Naive thymus-derived CD8-positive, alpha-beta T cell (primary cell): ENCODE measurements at regions not wholly inside any gene's neighbourhood (a gene's known extent, or its start where the extent isn't known, plus 50 kb on each side); places are given as distances from the start of the nearest gene placed in this dataset.
A peak's percentile ranks its signal among the peaks of the same experiment; 100 is the strongest.

ENCODE experiments used
- ATAC-seq, 2 donors: fragments of 150-1000 bp; cut with Tn5 transposase in 1 of 2; sonication (Bioruptor Pico), chemical (Tn5 transposase) in 1 of 2; 1 replicate in 1 of 2; 2 replicates in 1 of 2; pipeline ENCODE4 v1.10.0; 2021; ENCODE audit warnings: mild to moderate bottlenecking in 2 of 2, moderate library complexity in 2 of 2
- POLR2A ChIA-PET: fragments of 350-600 bp; sonication (Branson Sonifier 250); formaldehyde crosslinking; loops from one replicate; lab custom pipeline; 2021; ENCODE audit warnings: antibody characterized with exemption; lab: Charles Lee
- DNase-seq, 10 donors: peaks; one replicate each; pipeline versions ENCODE4 v3.0.0 to v3.0.0-alpha.2; 2020 to 2022
- H3K27ac Mint-ChIP-seq, 10 donors: one replicate each; pipeline ENCODE4 v1.8.0; 2020 to 2022; ENCODE audit warnings: mild to moderate bottlenecking in 10 of 10, mixed read lengths in 10 of 10, moderate library complexity in 4 of 10, inconsistent platforms in 1 of 10
- H3K27me3 Mint-ChIP-seq, 5 donors: one replicate each; pipeline ENCODE4 v1.8.0; 2021 to 2022; ENCODE audit warnings: mixed read lengths in 5 of 5
- H3K36me3 Mint-ChIP-seq, 3 donors: one replicate each; pipeline ENCODE4 v1.8.0; 2020 to 2022; ENCODE audit warnings: mixed read lengths in 3 of 3, mild to moderate bottlenecking in 2 of 3, inconsistent platforms in 1 of 3
- H3K4me1 Mint-ChIP-seq, 4 donors: one replicate each; pipeline ENCODE4 v1.8.0; 2021 to 2022; ENCODE audit warnings: mixed read lengths in 4 of 4
- H3K4me3 Mint-ChIP-seq, 10 donors: one replicate each; pipeline ENCODE4 v1.8.0; 2020 to 2022; ENCODE audit warnings: mild to moderate bottlenecking in 10 of 10, mixed read lengths in 10 of 10, moderate library complexity in 6 of 10, inconsistent platforms in 1 of 10
- H3K9me3 Mint-ChIP-seq, 9 donors: one replicate each; pipeline ENCODE4 v1.8.0; 2020 to 2022; ENCODE audit warnings: mixed read lengths in 9 of 9, mild to moderate bottlenecking in 3 of 9, inconsistent platforms in 1 of 9, moderate library complexity in 1 of 9

- Mint-ChIP-seq H3K27ac (peak overlapping the region in 1 of 10 donors; percentile 60), H3K9me3 (no peaks in the 10 kb centered on the region), H3K4me1 (peaks cover 0 to 2% (median under 1%) of the 10 kb centered on the region in 4 donors), H3K27me3 (no peaks in the 10 kb centered on the region), H3K36me3 (no peaks in the 10 kb centered on the region), H3K4me3 (no peak overlapping the region)
- POLR2A ChIA-PET = no interaction called here
- ATAC-seq (no peak), DNase-seq (no peak)
Measured at GRCh38 chr15:70217226-70218160, 119.8 kb upstream of the TLE3 start.

DNA sequence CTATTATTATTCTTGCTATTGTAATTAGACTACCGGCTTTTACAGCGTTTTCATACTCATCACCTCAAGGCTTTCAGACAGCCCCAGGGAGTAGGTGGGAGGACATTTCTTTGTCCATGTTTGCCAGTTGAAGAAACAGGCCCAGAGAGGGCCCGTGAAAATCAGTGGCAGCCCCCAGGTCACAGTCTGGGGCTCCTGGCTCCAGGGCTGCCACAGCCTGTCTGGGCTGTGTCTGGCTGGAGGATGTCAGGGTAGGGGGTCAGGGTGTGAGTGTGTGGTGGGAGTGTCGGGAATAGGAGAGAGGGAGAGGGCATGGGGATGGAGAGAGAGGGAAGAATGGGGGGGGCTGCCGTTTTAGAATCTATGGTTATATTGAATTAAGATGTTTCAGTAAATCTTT is 118.2 kb upstream of the TLE3 start:
- Mint-ChIP-seq H3K4me1 (peaks cover 0 to 2% (median 0%) of the 10 kb centered on the region in 4 donors), H3K36me3 (no peaks in the 10 kb centered on the region), H3K27ac (peak overlapping the region in 1 of 10 donors; percentile 15), H3K27me3 (no peaks in the 10 kb centered on the region), H3K4me3 (no peak overlapping the region), H3K9me3 (no peaks in the 10 kb centered on the region)
- ATAC-seq (no peak), DNase-seq (no peak)
- POLR2A ChIA-PET = no interaction called here

GRCh38 chr15:70214941-70215635 is 117.4 kb upstream of the TLE3 start:
- Mint-ChIP-seq H3K9me3 (no peaks in the 10 kb centered on the region), H3K36me3 (no peaks in the 10 kb centered on the region), H3K4me1 (peaks cover 0 to 2% (median 0%) of the 10 kb centered on the region in 4 donors), H3K27ac (no peak overlapping the region), H3K27me3 (peaks cover 0 to 4% (median 0%) of the 10 kb centered on the region in 5 donors), H3K4me3 (no peak overlapping the region)
- POLR2A ChIA-PET = no interaction called here
- ATAC-seq = no peak
- DNase-seq = no peak

GRCh38 chr15:70214276-70214675 is 116.6 kb upstream of the TLE3 start:
- DNase-seq = no peak

DNA sequence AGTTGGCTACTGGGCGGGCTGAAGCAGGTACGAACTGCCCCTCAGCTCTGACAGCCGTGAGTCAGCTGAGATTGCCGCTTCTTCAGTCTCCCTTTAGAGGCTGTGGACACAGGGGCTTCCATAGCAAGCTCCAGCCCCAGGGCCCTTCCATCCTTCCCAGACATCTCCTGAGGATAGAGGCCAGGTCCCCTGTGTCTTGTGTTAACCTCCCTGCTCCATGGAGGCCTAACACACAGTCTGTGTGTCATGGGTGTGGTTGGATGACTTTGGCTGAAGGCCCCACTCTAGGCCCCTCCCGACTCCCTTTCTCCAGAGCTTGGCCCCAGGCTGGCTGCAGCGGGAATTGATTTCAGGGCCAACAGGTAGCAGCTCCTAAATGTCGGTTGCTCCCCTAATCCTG is 116.1 kb upstream of the TLE3 start:
- no peaks in the 10 kb centered on the region for H3K36me3 Mint-ChIP-seq
- no peaks in the 10 kb centered on the region for H3K9me3 Mint-ChIP-seq
- ATAC-seq (no peak), DNase-seq (no peak)
- no peak overlapping the region for H3K4me3 Mint-ChIP-seq
- H3K27ac Mint-ChIP-seq = peak overlapping the region in 1 of 10 donors; percentile 43
- peaks cover 0 to 2% (median 0%) of the 10 kb centered on the region in 4 donors for H3K4me1 Mint-ChIP-seq
- peaks cover 0 to 4% (median 0%) of the 10 kb centered on the region in 5 donors for H3K27me3 Mint-ChIP-seq
- POLR2A ChIA-PET = no interaction called here

More at GRCh38 chr15:70214276-70214675, 116.6 kb upstream of the TLE3 start:
- ATAC-seq = no peak
- Mint-ChIP-seq H3K4me1 (peaks cover 0 to 2% (median 0%) of the 10 kb centered on the region in 4 donors), H3K4me3 (no peak overlapping the region), H3K9me3 (no peaks in the 10 kb centered on the region), H3K36me3 (no peaks in the 10 kb centered on the region), H3K27ac (peak overlapping the region in 1 of 10 donors; percentile 43), H3K27me3 (peaks cover 0 to 4% (median 0%) of the 10 kb centered on the region in 5 donors)
- POLR2A ChIA-PET = no interaction called here

DNA sequence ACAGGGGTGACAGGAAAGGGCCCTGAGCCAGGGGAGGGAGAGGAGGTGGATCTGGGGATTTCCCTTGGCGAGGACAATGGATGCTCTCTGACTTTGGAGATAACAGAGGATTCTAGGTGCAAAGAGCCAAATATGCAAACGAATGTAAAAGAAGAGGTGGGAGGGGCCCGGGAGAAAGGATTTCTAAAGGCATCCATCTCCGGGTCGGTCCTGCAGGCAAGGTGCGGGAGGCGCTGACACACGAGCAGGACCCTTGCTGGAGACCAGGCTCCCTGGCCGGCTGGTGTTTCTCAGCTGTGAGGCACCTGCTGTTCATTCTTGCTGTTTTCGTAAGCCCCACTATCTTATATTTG is 115.2 kb upstream of the TLE3 start:
- Mint-ChIP-seq H3K4me3 (no peak overlapping the region), H3K27ac (peak overlapping the region in 1 of 10 donors; percentile 51), H3K4me1 (peaks cover 0 to 2% (median 0%) of the 10 kb centered on the region in 4 donors), H3K36me3 (no peaks in the 10 kb centered on the region), H3K9me3 (no peaks in the 10 kb centered on the region), H3K27me3 (peaks cover 0 to 4% (median 0%) of the 10 kb centered on the region in 5 donors)
- DNase-seq (no peak), ATAC-seq (no peak)
- POLR2A ChIA-PET = no interaction called here

DNA sequence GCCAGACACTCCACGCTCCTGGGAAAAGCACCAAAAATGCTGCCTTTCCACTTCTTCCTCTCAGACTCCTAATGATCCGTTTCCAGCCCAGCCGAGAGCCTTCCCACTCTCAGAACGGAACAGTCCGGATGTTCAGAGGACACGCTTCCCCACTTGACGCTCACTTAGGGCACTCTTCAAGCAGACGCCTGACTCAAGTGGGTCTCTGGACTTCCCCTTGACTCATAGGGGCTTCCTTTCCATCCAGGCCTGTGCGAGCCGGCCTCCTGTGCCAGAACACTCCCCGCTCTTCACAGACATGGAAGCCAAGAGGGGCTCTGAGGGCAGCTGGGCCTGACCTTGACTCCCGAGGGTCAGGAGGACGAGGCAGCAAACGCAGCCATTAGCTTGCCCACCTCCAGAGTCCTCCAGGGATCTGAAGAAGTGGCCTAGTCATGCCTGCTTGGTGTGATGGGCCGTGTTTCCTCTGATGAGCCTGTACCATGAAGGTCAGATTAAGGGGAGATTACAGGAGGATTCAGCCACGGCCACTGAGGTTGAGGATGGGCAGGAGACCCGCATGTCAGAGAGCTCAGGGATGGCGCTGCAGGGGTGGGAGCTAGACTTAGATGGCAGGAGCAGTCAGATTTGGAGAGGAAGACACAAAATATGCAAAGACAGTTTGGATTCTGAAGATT is 114.7 kb upstream of the TLE3 start:
- H3K4me3 Mint-ChIP-seq = no peak overlapping the region
- H3K9me3 Mint-ChIP-seq = no peaks in the 10 kb centered on the region
- peaks cover 0 to 4% (median 0%) of the 10 kb centered on the region in 5 donors for H3K27me3 Mint-ChIP-seq
- DNase-seq (no peak), ATAC-seq (no peak)
- H3K36me3 Mint-ChIP-seq = no peaks in the 10 kb centered on the region
- H3K4me1 Mint-ChIP-seq = peaks cover 0 to 2% (median 0%) of the 10 kb centered on the region in 4 donors
- H3K27ac Mint-ChIP-seq = peak overlapping the region in 1 of 10 donors; percentile 51
- POLR2A ChIA-PET = no interaction called here

- Mint-ChIP-seq H3K27me3 (peaks cover 0 to 8% (median 0%) of the 10 kb centered on the region in 5 donors), H3K4me1 (peaks cover 0 to 2% (median 0%) of the 10 kb centered on the region in 4 donors), H3K4me3 (no peak overlapping the region), H3K36me3 (no peaks in the 10 kb centered on the region), H3K27ac (peak overlapping the region in 2 of 10 donors; percentile 60 to 62), H3K9me3 (no peaks in the 10 kb centered on the region)
- ATAC-seq (no peak), DNase-seq (no peak)
- POLR2A ChIA-PET = no interaction called here
Measured at GRCh38 chr15:70210528-70210927, 112.8 kb upstream of the TLE3 start.

DNA sequence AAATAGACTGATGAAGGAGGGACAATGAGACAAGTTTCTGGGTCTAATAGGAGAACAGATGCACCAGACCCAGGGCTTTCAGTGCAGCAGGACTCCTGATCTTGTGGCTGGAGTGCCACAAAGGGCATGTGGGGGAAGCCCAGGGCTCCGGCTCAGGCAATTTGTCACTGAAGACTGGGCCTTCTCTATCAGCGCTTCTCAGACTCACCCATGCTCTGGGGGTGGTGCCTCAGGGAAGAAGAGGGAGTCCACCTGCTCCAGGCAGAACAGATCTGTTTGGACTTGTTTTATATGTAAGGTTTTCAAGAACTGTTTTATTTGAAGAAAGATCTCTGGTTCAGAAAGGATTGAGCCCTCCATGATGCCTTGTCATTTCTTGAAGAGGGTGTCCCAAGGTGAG is 112.4 kb upstream of the TLE3 start:
- Mint-ChIP-seq H3K4me3 (no peak overlapping the region), H3K36me3 (no peaks in the 10 kb centered on the region), H3K4me1 (peaks cover 0 to 2% (median 0%) of the 10 kb centered on the region in 4 donors), H3K9me3 (no peaks in the 10 kb centered on the region), H3K27me3 (peaks cover 0 to 8% (median 0%) of the 10 kb centered on the region in 5 donors), H3K27ac (peak overlapping the region in 2 of 10 donors; percentile 21 to 60)
- POLR2A ChIA-PET = no interaction called here
- DNase-seq = no peak
- ATAC-seq = no peak

DNA sequence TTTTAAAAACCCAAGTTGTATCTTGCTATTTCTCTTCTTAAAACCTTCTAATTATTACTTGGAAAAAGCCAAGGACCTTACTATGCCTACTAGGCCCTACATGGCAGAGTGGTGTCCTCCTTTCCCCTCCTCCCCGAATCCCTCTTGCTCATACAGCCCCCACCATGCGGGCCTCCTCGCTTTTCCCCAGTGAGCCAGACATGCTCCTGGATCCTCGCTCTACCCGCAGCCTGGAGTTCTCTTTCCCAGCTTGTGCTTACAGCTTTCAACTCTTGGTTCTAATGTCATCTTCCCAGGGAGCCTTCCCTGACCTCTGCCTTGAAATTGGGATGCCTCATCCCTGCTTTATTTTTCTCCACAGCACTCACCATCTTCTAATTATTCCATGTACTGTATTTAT is 111.8 kb upstream of the TLE3 start:
- H3K27ac Mint-ChIP-seq = peak overlapping the region in 1 of 10 donors; percentile 57
- peaks cover 0 to 8% (median 0%) of the 10 kb centered on the region in 5 donors for H3K27me3 Mint-ChIP-seq
- peaks cover 0 to under 1% (median 0%) of the 10 kb centered on the region in 4 donors for H3K4me1 Mint-ChIP-seq
- POLR2A ChIA-PET = no interaction called here
- DNase-seq (no peak), ATAC-seq (no peak)
- H3K9me3 Mint-ChIP-seq = no peaks in the 10 kb centered on the region
- H3K4me3 Mint-ChIP-seq = no peak overlapping the region
- H3K36me3 Mint-ChIP-seq = no peaks in the 10 kb centered on the region

DNA sequence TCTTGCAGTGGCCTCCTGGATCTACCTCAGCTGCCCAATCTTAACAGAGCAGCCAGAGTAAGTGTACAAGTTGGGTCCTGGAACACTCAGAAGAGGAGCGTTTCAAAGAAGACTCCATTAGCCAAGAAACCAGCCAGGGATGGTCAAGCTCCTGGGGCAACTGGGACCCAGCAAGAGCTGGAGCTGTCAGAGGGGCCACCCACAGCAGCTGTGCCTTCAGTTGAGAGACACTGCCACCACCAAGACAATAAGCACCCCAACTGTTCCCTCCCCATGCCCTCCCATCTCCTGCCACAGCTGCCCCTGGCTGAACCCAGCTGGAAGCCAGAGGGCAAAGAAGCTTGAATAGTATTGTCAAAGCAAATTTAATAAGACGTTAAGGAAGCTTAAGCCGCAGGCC is 110.6 kb upstream of the TLE3 start:
- DNase-seq = no peak
- Mint-ChIP-seq H3K36me3 (no peaks in the 10 kb centered on the region), H3K9me3 (no peaks in the 10 kb centered on the region), H3K27ac (no peak overlapping the region), H3K4me3 (no peak overlapping the region), H3K4me1 (no peaks in the 10 kb centered on the region), H3K27me3 (peaks cover 0 to 8% (median 0%) of the 10 kb centered on the region in 5 donors)
- POLR2A ChIA-PET = no interaction called here
- no peak for ATAC-seq

- POLR2A ChIA-PET = no interaction called here
- Mint-ChIP-seq H3K27me3 (peaks cover 0 to 8% (median 0%) of the 10 kb centered on the region in 5 donors), H3K27ac (peak overlapping the region in 1 of 10 donors; percentile 21)
Measured at GRCh38 chr15:70206668-70207067, 109.0 kb upstream of the TLE3 start.

More at GRCh38 chr15:70206668-70207067, 109.0 kb upstream of the TLE3 start:
- DNase-seq (no peak), ATAC-seq (no peak)
- no peaks in the 10 kb centered on the region for H3K4me1 Mint-ChIP-seq
- no peaks in the 10 kb centered on the region for H3K36me3 Mint-ChIP-seq
- no peaks in the 10 kb centered on the region for H3K9me3 Mint-ChIP-seq
- H3K4me3 Mint-ChIP-seq = no peak overlapping the region
